ENCODE measurements at regions not wholly inside any gene's neighbourhood (a gene's known extent, or its start where the extent isn't known, plus 50 kb on each side); places are given as distances from the start of the nearest gene placed in this dataset.

DNA sequence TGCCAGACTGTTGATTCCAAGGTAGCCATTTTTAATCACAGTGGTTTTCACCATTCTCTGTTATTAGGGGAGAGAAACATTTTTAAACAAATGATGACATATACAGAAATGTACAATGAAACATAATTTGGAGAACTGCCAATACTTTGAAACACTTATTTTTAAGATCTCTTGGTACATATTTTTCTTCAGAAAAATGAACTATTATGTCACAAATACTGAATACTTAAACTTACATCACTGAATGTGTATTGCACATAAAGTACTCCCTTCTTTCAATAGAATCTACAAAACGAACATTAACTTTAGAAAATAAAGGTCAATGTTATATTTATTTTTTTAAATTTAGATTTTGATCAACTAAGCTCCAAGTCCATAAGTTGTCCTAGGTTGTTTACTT lies 71.7 kb upstream of the CPNE8 start:
- no peak for DNase-seq (ENCODE audit: low read depth)

DNA sequence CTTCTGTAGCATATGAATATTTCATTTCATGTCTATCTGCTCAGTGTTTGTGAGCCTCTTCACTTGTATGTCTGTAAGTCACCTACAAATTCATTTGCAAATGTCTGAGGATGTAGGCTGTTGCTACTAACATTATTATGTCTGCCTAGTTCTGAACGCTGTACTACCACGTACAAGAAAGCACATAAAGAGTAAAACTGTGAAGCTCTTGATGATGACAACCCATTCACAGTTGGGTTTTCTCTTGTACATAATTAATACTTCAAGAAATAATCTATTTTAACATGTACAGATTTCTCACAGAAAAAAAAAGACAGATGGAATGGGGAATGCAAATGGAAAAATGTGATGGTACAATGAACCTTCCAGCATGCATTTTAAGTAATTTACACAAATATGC lies 64.3 kb upstream of the CPNE8 start:
- no peak for DNase-seq (ENCODE audit: low read depth)

DNA sequence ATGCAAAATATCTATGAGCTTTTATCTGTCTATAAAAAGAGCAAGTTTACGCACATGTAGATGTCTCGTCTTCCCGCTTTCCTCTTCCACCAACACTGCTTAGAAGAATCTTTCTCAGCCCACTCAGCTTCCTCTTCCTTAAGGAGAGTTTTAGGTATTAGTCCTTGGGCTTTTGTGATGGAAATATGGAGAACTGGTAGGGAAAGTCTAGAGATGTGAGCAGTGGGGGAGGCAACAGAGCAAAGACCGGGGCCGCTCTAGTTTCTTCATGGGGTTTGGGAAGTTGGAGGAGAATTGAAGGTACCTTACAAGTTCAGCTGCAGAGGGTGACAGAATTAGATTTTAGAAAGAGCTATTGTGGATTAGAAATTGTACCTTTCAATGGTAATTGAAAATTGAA lies 56.3 kb upstream of the CPNE8 start:
- no peak for DNase-seq (ENCODE audit: low read depth)

DNA sequence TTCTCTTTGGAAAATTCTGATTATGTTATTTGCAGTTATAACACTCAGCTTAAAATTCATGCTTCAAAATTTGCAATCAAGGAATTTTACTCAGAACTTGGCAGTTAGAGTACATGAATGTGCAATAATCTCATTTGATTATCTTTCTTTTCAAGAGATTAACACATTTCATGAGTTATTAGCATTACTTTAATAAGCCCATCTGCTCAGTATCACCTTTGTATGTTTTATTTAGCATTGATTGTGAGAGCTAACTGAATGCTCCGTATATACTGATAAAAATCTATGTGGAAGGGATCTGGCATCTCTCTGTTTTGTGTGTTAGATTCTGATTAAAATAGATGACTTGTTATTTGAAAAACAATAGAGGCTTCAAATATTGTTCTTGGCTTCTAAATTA lies 55.6 kb upstream of the CPNE8 start:
- no peak for DNase-seq (ENCODE audit: low read depth)

DNA sequence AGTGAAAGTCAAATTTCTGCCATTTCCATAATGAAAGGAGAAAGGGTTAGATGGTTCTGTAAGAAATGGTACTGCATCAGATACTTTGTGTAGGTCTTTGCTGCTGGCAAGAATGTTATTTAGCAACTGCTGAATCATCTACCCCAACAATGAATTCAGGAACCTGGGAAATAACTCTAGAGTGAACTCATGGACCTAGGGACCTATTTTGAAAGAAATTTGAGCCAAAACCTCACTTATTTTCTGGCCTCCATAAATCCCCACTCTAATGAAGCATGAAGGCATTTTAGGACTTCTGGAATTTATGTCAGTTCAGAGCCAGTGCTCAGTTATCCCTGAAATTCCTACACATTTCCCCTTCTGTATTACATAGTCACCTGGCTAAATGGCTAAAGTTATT lies 50.9 kb upstream of the CPNE8 start:
- no peak for DNase-seq (ENCODE audit: low read depth)

All from ELR (cell line).